GM23338 (cell line): ENCODE measurements at regions not wholly inside any gene's neighbourhood (a gene's known extent, or its start where the extent isn't known, plus 50 kb on each side); places are given as distances from the start of the nearest gene placed in this dataset.

ENCODE experiments used
- CREB1 ChIP-seq: fragments of 250-450 bp; sonication (Bioruptor Pico); IDR thresholded peaks from 2 replicates; pipeline ENCODE4 v1.5.0; 2020; ENCODE audit warnings: low read depth, mild to moderate bottlenecking, moderate library complexity
- EZH2 ChIP-seq: fragments of 200-600 bp; sonication (generic); IDR thresholded peaks from one replicate; pipeline ENCODE4 v1.8.0; 2017; ENCODE audit warnings: antibody characterized with exemption, mild to moderate bottlenecking, low read depth; ENCODE audit not compliant: unreplicated experiment
- EZH2phosphoT487 ChIP-seq: fragments of 200-600 bp; sonication (generic); IDR thresholded peaks from one replicate; pipeline ENCODE4 v1.8.1; 2018; ENCODE audit warnings: antibody characterized with exemption; ENCODE audit not compliant: unreplicated experiment
- JUNB ChIP-seq: IDR thresholded peaks from one replicate; pipeline ENCODE4 v1.6.1; 2016; ENCODE audit warnings: antibody characterized with exemption; ENCODE audit not compliant: unreplicated experiment
- NANOG ChIP-seq: IDR thresholded peaks from 2 replicates; pipeline ENCODE4 v1.6.1; 2016; ENCODE audit warnings: antibody characterized with exemption, borderline replicate concordance
- POLR2AphosphoS5 ChIP-seq: IDR thresholded peaks from 2 replicates; pipeline ENCODE4 v1.6.1; 2016; ENCODE audit warnings: antibody characterized with exemption, low read depth
- STAT1 ChIP-seq: IDR thresholded peaks from one replicate; pipeline ENCODE4 v1.6.1; 2016; ENCODE audit warnings: antibody characterized with exemption; ENCODE audit not compliant: unreplicated experiment
- ZNF114 ChIP-seq: fragments of 250-450 bp; sonication (Bioruptor Pico); IDR thresholded peaks from 2 replicates; pipeline ENCODE4 v1.5.0; 2020; ENCODE audit warnings: mild to moderate bottlenecking, moderate library complexity
- ZNF331 ChIP-seq: fragments of 250-450 bp; sonication (Bioruptor Pico); IDR thresholded peaks from 2 replicates; pipeline ENCODE4 v1.5.0; 2020; ENCODE audit warnings: low read depth, mild to moderate bottlenecking, moderate library complexity
- TF ChIP-seq, protein P1 (sequence below), 2 experiments: fragments of 200-600 bp in 1 of 2; sonication (generic) in 1 of 2; conservative IDR thresholded peaks; 2 replicates each; pipeline versions ENCODE4 v1.5.1 to v1.6.1; 2016 to 2017; ENCODE audit warnings: antibody characterized with exemption in 2 of 2, low read depth in 2 of 2, mild to moderate bottlenecking in 2 of 2, moderate library complexity in 1 of 2
- TF ChIP-seq, protein P2 (sequence below): IDR thresholded peaks from one replicate; pipeline ENCODE4 v1.6.1; 2018; ENCODE audit warnings: antibody characterized with exemption; ENCODE audit not compliant: unreplicated experiment
- TF ChIP-seq, protein P3 (sequence below): IDR thresholded peaks from 2 replicates; pipeline ENCODE4 v1.6.1; 2016; ENCODE audit warnings: antibody characterized with exemption
- TF ChIP-seq, protein P4 (sequence below): fragments of 250-450 bp; sonication (Bioruptor Pico); IDR thresholded peaks from 2 replicates; pipeline ENCODE4 v1.5.0; 2020; ENCODE audit warnings: mild to moderate bottlenecking, moderate library complexity

DNA sequence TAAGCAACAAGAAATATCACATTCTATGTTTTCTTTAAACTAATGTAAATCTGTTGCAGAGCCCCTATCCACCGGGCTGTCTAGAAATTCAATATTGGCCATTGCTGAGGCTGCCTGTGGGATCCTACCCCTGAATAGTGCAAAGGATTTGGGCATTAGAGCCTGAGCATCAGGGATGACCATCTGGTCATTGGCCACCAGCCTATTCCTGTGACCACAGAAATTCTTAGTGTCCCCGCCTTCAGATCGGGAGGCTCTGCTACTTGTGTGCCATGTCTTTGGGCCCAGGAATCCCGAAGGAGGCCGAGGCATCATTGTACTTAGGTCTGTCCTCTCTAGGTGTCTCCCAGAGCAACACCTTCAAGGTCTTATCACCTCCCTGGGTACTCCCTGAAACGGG, 73.8 kb downstream of the HRH4 start:
- TF ChIP-seq, protein P1, sequence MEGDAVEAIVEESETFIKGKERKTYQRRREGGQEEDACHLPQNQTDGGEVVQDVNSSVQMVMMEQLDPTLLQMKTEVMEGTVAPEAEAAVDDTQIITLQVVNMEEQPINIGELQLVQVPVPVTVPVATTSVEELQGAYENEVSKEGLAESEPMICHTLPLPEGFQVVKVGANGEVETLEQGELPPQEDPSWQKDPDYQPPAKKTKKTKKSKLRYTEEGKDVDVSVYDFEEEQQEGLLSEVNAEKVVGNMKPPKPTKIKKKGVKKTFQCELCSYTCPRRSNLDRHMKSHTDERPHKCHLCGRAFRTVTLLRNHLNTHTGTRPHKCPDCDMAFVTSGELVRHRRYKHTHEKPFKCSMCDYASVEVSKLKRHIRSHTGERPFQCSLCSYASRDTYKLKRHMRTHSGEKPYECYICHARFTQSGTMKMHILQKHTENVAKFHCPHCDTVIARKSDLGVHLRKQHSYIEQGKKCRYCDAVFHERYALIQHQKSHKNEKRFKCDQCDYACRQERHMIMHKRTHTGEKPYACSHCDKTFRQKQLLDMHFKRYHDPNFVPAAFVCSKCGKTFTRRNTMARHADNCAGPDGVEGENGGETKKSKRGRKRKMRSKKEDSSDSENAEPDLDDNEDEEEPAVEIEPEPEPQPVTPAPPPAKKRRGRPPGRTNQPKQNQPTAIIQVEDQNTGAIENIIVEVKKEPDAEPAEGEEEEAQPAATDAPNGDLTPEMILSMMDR (conservative IDR thresholded peaks at IDR 0.05; ENCODE audit: low read depth in 2 of 2), result no peak
- TF ChIP-seq POLR2AphosphoS5, result no peak
- TF ChIP-seq, protein P2, sequence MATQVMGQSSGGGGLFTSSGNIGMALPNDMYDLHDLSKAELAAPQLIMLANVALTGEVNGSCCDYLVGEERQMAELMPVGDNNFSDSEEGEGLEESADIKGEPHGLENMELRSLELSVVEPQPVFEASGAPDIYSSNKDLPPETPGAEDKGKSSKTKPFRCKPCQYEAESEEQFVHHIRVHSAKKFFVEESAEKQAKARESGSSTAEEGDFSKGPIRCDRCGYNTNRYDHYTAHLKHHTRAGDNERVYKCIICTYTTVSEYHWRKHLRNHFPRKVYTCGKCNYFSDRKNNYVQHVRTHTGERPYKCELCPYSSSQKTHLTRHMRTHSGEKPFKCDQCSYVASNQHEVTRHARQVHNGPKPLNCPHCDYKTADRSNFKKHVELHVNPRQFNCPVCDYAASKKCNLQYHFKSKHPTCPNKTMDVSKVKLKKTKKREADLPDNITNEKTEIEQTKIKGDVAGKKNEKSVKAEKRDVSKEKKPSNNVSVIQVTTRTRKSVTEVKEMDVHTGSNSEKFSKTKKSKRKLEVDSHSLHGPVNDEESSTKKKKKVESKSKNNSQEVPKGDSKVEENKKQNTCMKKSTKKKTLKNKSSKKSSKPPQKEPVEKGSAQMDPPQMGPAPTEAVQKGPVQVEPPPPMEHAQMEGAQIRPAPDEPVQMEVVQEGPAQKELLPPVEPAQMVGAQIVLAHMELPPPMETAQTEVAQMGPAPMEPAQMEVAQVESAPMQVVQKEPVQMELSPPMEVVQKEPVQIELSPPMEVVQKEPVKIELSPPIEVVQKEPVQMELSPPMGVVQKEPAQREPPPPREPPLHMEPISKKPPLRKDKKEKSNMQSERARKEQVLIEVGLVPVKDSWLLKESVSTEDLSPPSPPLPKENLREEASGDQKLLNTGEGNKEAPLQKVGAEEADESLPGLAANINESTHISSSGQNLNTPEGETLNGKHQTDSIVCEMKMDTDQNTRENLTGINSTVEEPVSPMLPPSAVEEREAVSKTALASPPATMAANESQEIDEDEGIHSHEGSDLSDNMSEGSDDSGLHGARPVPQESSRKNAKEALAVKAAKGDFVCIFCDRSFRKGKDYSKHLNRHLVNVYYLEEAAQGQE, result no peak
- TF ChIP-seq EZH2, result no peak
- TF ChIP-seq EZH2phosphoT487, result no peak
- TF ChIP-seq, protein P3, sequence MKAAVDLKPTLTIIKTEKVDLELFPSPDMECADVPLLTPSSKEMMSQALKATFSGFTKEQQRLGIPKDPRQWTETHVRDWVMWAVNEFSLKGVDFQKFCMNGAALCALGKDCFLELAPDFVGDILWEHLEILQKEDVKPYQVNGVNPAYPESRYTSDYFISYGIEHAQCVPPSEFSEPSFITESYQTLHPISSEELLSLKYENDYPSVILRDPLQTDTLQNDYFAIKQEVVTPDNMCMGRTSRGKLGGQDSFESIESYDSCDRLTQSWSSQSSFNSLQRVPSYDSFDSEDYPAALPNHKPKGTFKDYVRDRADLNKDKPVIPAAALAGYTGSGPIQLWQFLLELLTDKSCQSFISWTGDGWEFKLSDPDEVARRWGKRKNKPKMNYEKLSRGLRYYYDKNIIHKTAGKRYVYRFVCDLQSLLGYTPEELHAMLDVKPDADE, result no peak
- no peak for TF ChIP-seq NANOG
- no peak for TF ChIP-seq STAT1
- no peak for TF ChIP-seq CREB1
- TF ChIP-seq ZNF331 (CRISPR knock-in tag), result no peak
- no peak for TF ChIP-seq JUNB
- TF ChIP-seq, protein P4, sequence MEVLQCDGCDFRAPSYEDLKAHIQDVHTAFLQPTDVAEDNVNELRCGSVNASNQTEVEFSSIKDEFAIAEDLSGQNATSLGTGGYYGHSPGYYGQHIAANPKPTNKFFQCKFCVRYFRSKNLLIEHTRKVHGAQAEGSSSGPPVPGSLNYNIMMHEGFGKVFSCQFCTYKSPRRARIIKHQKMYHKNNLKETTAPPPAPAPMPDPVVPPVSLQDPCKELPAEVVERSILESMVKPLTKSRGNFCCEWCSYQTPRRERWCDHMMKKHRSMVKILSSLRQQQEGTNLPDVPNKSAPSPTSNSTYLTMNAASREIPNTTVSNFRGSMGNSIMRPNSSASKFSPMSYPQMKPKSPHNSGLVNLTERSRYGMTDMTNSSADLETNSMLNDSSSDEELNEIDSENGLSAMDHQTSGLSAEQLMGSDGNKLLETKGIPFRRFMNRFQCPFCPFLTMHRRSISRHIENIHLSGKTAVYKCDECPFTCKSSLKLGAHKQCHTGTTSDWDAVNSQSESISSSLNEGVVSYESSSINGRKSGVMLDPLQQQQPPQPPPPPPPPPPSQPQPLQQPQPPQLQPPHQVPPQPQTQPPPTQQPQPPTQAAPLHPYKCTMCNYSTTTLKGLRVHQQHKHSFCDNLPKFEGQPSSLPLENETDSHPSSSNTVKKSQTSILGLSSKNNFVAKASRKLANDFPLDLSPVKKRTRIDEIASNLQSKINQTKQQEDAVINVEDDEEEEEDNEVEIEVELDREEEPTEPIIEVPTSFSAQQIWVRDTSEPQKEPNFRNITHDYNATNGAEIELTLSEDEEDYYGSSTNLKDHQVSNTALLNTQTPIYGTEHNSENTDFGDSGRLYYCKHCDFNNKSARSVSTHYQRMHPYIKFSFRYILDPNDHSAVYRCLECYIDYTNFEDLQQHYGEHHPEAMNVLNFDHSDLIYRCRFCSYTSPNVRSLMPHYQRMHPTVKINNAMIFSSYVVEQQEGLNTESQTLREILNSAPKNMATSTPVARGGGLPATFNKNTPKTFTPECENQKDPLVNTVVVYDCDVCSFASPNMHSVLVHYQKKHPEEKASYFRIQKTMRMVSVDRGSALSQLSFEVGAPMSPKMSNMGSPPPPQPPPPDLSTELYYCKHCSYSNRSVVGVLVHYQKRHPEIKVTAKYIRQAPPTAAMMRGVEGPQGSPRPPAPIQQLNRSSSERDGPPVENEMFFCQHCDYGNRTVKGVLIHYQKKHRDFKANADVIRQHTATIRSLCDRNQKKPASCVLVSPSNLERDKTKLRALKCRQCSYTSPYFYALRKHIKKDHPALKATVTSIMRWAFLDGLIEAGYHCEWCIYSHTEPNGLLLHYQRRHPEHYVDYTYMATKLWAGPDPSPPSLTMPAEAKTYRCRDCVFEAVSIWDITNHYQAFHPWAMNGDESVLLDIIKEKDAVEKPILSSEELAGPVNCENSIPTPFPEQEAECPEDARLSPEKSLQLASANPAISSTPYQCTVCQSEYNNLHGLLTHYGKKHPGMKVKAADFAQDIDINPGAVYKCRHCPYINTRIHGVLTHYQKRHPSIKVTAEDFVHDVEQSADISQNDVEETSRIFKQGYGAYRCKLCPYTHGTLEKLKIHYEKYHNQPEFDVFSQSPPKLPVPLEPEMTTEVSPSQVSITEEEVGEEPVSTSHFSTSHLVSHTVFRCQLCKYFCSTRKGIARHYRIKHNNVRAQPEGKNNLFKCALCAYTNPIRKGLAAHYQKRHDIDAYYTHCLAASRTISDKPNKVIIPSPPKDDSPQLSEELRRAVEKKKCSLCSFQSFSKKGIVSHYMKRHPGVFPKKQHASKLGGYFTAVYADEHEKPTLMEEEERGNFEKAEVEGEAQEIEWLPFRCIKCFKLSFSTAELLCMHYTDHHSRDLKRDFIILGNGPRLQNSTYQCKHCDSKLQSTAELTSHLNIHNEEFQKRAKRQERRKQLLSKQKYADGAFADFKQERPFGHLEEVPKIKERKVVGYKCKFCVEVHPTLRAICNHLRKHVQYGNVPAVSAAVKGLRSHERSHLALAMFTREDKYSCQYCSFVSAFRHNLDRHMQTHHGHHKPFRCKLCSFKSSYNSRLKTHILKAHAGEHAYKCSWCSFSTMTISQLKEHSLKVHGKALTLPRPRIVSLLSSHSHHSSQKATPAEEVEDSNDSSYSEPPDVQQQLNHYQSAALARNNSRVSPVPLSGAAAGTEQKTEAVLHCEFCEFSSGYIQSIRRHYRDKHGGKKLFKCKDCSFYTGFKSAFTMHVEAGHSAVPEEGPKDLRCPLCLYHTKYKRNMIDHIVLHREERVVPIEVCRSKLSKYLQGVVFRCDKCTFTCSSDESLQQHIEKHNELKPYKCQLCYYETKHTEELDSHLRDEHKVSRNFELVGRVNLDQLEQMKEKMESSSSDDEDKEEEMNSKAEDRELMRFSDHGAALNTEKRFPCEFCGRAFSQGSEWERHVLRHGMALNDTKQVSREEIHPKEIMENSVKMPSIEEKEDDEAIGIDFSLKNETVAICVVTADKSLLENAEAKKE (CRISPR knock-in tag), result no peak
- TF ChIP-seq ZNF114 (CRISPR knock-in tag), result no peak
